ENCODE measurements at regions not wholly inside any gene's neighbourhood (a gene's known extent, or its start where the extent isn't known, plus 50 kb on each side); places are given as distances from the start of the nearest gene placed in this dataset.

- intact Hi-C loops (cut with micrococcal nuclease; ENCODE audit: unreplicated experiment), result no loop called here
- CTCF ChIA-PET, result no interaction called here
- no peak for TF ChIP-seq EZH2 (IDR thresholded peaks at IDR 0.05; ENCODE audit: borderline replicate concordance, low read depth, low read length, poor library complexity, severe bottlenecking)
- no peak for TF ChIP-seq CTCF (conservative IDR thresholded peaks at IDR 0.05; ENCODE audit: low read depth, low read length)
Observed at GRCh38 chr2:30316408-30316807, 85.1 kb downstream of the LBH start.

GRCh38 chr2:30318987-30319782 lies 87.9 kb downstream of the LBH start:
- ChIA-PET CTCF (no interaction called here), POLR2A (ENCODE audit: low non-redundant PET) (no interaction called here)

More at GRCh38 chr2:30316408-30316807, 85.1 kb downstream of the LBH start:
- no peak overlapping the region for H3K27ac ChIP-seq (ENCODE audit: low read depth, low read length, poor library complexity, severe bottlenecking)
- H3K9me3 ChIP-seq (ENCODE audit: low read depth, low read length, poor library complexity, severe bottlenecking), result no peaks in the 10 kb centered on the region
- H3K27me3 ChIP-seq (replicated peaks; ENCODE audit: insufficient read depth, low read depth, low read length, poor library complexity), result no peaks in the 10 kb centered on the region
- no peak for DNase-seq (ENCODE audit: low spot score)
- POLR2A ChIA-PET (ENCODE audit: low non-redundant PET), result no interaction called here
- no peaks in the 10 kb centered on the region for H3K36me3 ChIP-seq (ENCODE audit: insufficient read depth, low read length, poor library complexity, severe bottlenecking)
- H3K4me1 ChIP-seq (ENCODE audit: insufficient read depth, low read length, poor library complexity, severe bottlenecking), result no peaks in the 10 kb centered on the region
- no peak overlapping the region for H3K4me3 ChIP-seq (ENCODE audit: low read depth, low read length, poor library complexity, severe bottlenecking)
- no TSS peak for BruUV-seq (replicated peaks)

GRCh38 chr2:30321466-30321865 lies 90.1 kb downstream of the LBH start:
- H3K27ac ChIP-seq (ENCODE audit: low read depth, low read length, poor library complexity, severe bottlenecking), result no peak overlapping the region
- H3K4me3 ChIP-seq (ENCODE audit: low read depth, low read length, poor library complexity, severe bottlenecking), result no peak overlapping the region
- ChIA-PET CTCF (no interaction called here), POLR2A (ENCODE audit: low non-redundant PET) (no interaction called here)
- peak; percentile 55 for DNase-seq (ENCODE audit: low spot score)
- H3K36me3 ChIP-seq (ENCODE audit: insufficient read depth, low read length, poor library complexity, severe bottlenecking), result no peaks in the 10 kb centered on the region
- no peaks in the 10 kb centered on the region for H3K9me3 ChIP-seq (ENCODE audit: low read depth, low read length, poor library complexity, severe bottlenecking)
- intact Hi-C loops (cut with micrococcal nuclease; ENCODE audit: unreplicated experiment), result no loop called here
- TF ChIP-seq CTCF (conservative IDR thresholded peaks at IDR 0.05; ENCODE audit: low read depth, low read length) (no peak), EZH2 (IDR thresholded peaks at IDR 0.05; ENCODE audit: borderline replicate concordance, low read depth, low read length, poor library complexity, severe bottlenecking) (no peak)
- no peaks in the 10 kb centered on the region for H3K4me1 ChIP-seq (ENCODE audit: insufficient read depth, low read length, poor library complexity, severe bottlenecking)
- H3K27me3 ChIP-seq (replicated peaks; ENCODE audit: insufficient read depth, low read depth, low read length, poor library complexity), result no peaks in the 10 kb centered on the region
- BruUV-seq (replicated peaks), result no TSS peak

More at GRCh38 chr2:30318987-30319782, 87.9 kb downstream of the LBH start:
- intact Hi-C loops (cut with micrococcal nuclease; ENCODE audit: unreplicated experiment), result no loop called here
- no peak for DNase-seq (ENCODE audit: low spot score)
- TF ChIP-seq EZH2 (IDR thresholded peaks at IDR 0.05; ENCODE audit: borderline replicate concordance, low read depth, low read length, poor library complexity, severe bottlenecking) (no peak), CTCF (conservative IDR thresholded peaks at IDR 0.05; ENCODE audit: low read depth, low read length) (no peak)
- Histone ChIP-seq H3K36me3 (ENCODE audit: insufficient read depth, low read length, poor library complexity, severe bottlenecking) (no peaks in the 10 kb centered on the region), H3K27ac (ENCODE audit: low read depth, low read length, poor library complexity, severe bottlenecking) (no peak overlapping the region), H3K27me3 (replicated peaks; ENCODE audit: insufficient read depth, low read depth, low read length, poor library complexity) (no peaks in the 10 kb centered on the region), H3K9me3 (ENCODE audit: low read depth, low read length, poor library complexity, severe bottlenecking) (no peaks in the 10 kb centered on the region), H3K4me3 (ENCODE audit: low read depth, low read length, poor library complexity, severe bottlenecking) (no peak overlapping the region), H3K4me1 (ENCODE audit: insufficient read depth, low read length, poor library complexity, severe bottlenecking) (no peaks in the 10 kb centered on the region)
- no TSS peak for BruUV-seq (replicated peaks)

Data from A673 (cell line).